Duodenal mucosa (tissue), 2 donors: ENCODE measurements at regions not wholly inside any gene's neighbourhood (a gene's known extent, or its start where the extent isn't known, plus 50 kb on each side); places are given as distances from the start of the nearest gene placed in this dataset.

Experiments used
- H3K27ac ChIP-seq: one replicate; pipeline ENCODE4 v1.7.0; 2013; ENCODE audit warnings: low read depth, low read length
- H3K27me3 ChIP-seq, 2 donors: one replicate each; pipeline ENCODE4 v1.7.0; 2013; ENCODE audit warnings: low read length in 2 of 2, control low read depth in 1 of 2; ENCODE audit not compliant: insufficient read depth in 2 of 2, control insufficient read depth in 1 of 2
- H3K36me3 ChIP-seq, 2 donors: one replicate each; pipeline ENCODE4 v1.7.0; 2013; ENCODE audit warnings: low read length in 2 of 2, control low read depth in 1 of 2; ENCODE audit not compliant: insufficient read depth in 2 of 2, control insufficient read depth in 1 of 2
- H3K4me1 ChIP-seq, 2 donors: one replicate each; pipeline ENCODE4 v1.7.0; 2013; ENCODE audit warnings: low read length in 2 of 2, control low read depth in 1 of 2; ENCODE audit not compliant: insufficient read depth in 2 of 2, control insufficient read depth in 1 of 2
- H3K4me3 ChIP-seq, 2 donors: one replicate each; pipeline ENCODE4 v1.7.0; 2013; ENCODE audit warnings: low read length in 2 of 2, low read depth in 1 of 2
- H3K9ac ChIP-seq, 2 donors: one replicate each; pipeline ENCODE4 v1.7.0; 2013; ENCODE audit warnings: low read length in 2 of 2, low read depth in 1 of 2
- H3K9me3 ChIP-seq, 2 donors: one replicate each; pipeline ENCODE4 v1.7.0; 2013; ENCODE audit warnings: low read length in 2 of 2, control low read depth in 1 of 2; ENCODE audit not compliant: control insufficient read depth in 1 of 2

GRCh38 chr11:130776061-130776419 lies 140.2 kb downstream of the SNX19 start:
- no peak overlapping the region for H3K27ac ChIP-seq
- no peaks in the 10 kb centered on the region for H3K36me3 ChIP-seq
- no peaks in the 10 kb centered on the region for H3K27me3 ChIP-seq
- no peak overlapping the region for H3K4me3 ChIP-seq
- H3K9ac ChIP-seq, result no peak overlapping the region
- H3K4me1 ChIP-seq, result peaks cover 11 to 14% of the 10 kb centered on the region in 2 donors
- H3K9me3 ChIP-seq, result no peaks in the 10 kb centered on the region

- Histone ChIP-seq H3K4me1 (no peaks in the 10 kb centered on the region), H3K9me3 (no peaks in the 10 kb centered on the region), H3K27ac (no peak overlapping the region)
These were observed 138.3 kb downstream of the SNX19 start for GRCh38 chr11:130778026-130778425.

GRCh38 chr11:130778705-130779104 lies 137.6 kb downstream of the SNX19 start:
- Histone ChIP-seq H3K36me3 (no peaks in the 10 kb centered on the region), H3K27me3 (no peaks in the 10 kb centered on the region), H3K27ac (no peak overlapping the region), H3K4me1 (no peaks in the 10 kb centered on the region), H3K4me3 (no peak overlapping the region), H3K9me3 (no peaks in the 10 kb centered on the region), H3K9ac (no peak overlapping the region)

More at GRCh38 chr11:130778026-130778425, 138.3 kb downstream of the SNX19 start:
- Histone ChIP-seq H3K36me3 (no peaks in the 10 kb centered on the region), H3K9ac (no peak overlapping the region), H3K27me3 (no peaks in the 10 kb centered on the region), H3K4me3 (no peak overlapping the region)

GRCh38 chr11:130779267-130779666 lies 137.0 kb downstream of the SNX19 start:
- Histone ChIP-seq H3K27ac (no peak overlapping the region), H3K36me3 (no peaks in the 10 kb centered on the region), H3K4me1 (no peaks in the 10 kb centered on the region), H3K4me3 (no peak overlapping the region), H3K9ac (no peak overlapping the region), H3K9me3 (no peaks in the 10 kb centered on the region), H3K27me3 (no peaks in the 10 kb centered on the region)

GRCh38 chr11:130779943-130780342 lies 136.3 kb downstream of the SNX19 start:
- no peaks in the 10 kb centered on the region for H3K4me1 ChIP-seq
- H3K9me3 ChIP-seq, result no peaks in the 10 kb centered on the region
- no peaks in the 10 kb centered on the region for H3K36me3 ChIP-seq
- H3K4me3 ChIP-seq, result no peak overlapping the region
- no peaks in the 10 kb centered on the region for H3K27me3 ChIP-seq
- H3K27ac ChIP-seq, result no peak overlapping the region
- no peak overlapping the region for H3K9ac ChIP-seq

GRCh38 chr11:130780437-130780836 lies 135.8 kb downstream of the SNX19 start:
- Histone ChIP-seq H3K4me1 (no peaks in the 10 kb centered on the region), H3K36me3 (no peaks in the 10 kb centered on the region), H3K27ac (no peak overlapping the region), H3K9me3 (no peaks in the 10 kb centered on the region), H3K9ac (no peak overlapping the region), H3K27me3 (no peaks in the 10 kb centered on the region), H3K4me3 (no peak overlapping the region)

- Histone ChIP-seq H3K9ac (no peak overlapping the region), H3K9me3 (no peaks in the 10 kb centered on the region), H3K4me3 (no peak overlapping the region), H3K36me3 (no peaks in the 10 kb centered on the region), H3K4me1 (no peaks in the 10 kb centered on the region), H3K27ac (no peak overlapping the region), H3K27me3 (no peaks in the 10 kb centered on the region)
These were observed 134.3 kb downstream of the SNX19 start for GRCh38 chr11:130781931-130782330.

- Histone ChIP-seq H3K4me3 (no peak overlapping the region), H3K9me3 (no peaks in the 10 kb centered on the region), H3K4me1 (no peaks in the 10 kb centered on the region), H3K9ac (no peak overlapping the region), H3K27ac (no peak overlapping the region), H3K27me3 (no peaks in the 10 kb centered on the region), H3K36me3 (no peaks in the 10 kb centered on the region)
These were observed 133.7 kb downstream of the SNX19 start for GRCh38 chr11:130782361-130783222.

GRCh38 chr11:130783323-130783722 lies 133.0 kb downstream of the SNX19 start:
- no peak overlapping the region for H3K9ac ChIP-seq
- no peaks in the 10 kb centered on the region for H3K4me1 ChIP-seq
- H3K9me3 ChIP-seq, result no peaks in the 10 kb centered on the region
- no peak overlapping the region for H3K27ac ChIP-seq
- H3K36me3 ChIP-seq, result no peaks in the 10 kb centered on the region
- no peaks in the 10 kb centered on the region for H3K27me3 ChIP-seq
- no peak overlapping the region for H3K4me3 ChIP-seq

GRCh38 chr11:130785380-130786116 lies 130.7 kb downstream of the SNX19 start:
- peaks cover 0 to 4% of the 10 kb centered on the region in 2 donors for H3K27me3 ChIP-seq
- H3K9ac ChIP-seq, result no peak overlapping the region
- H3K4me1 ChIP-seq, result peaks cover 0 to 4% of the 10 kb centered on the region in 2 donors
- H3K27ac ChIP-seq, result no peak overlapping the region
- no peaks in the 10 kb centered on the region for H3K36me3 ChIP-seq
- H3K4me3 ChIP-seq, result no peak overlapping the region
- H3K9me3 ChIP-seq, result no peaks in the 10 kb centered on the region
